ENCODE measurements at regions not wholly inside any gene's neighbourhood (a gene's known extent, or its start where the extent isn't known, plus 50 kb on each side); places are given as distances from the start of the nearest gene placed in this dataset.

- no peak for TF ChIP-seq EZH2 (IDR thresholded peaks at IDR 0.05; ENCODE audit: insufficient read depth, poor library complexity, severe bottlenecking)
- TF ChIP-seq EZH2phosphoT487 (IDR thresholded peaks at IDR 0.05; ENCODE audit: insufficient read depth, low read depth): no peak
These were observed 303.7 kb upstream of the GNPDA2 start for GRCh38 chr4:45030059-45030458.
